ENCODE measurements at regions not wholly inside any gene's neighbourhood (a gene's known extent, or its start where the extent isn't known, plus 50 kb on each side); places are given as distances from the start of the nearest gene placed in this dataset.

GRCh38 chr5:101068298-101068697 is 165.2 kb upstream of the ST8SIA4 start:
- Histone ChIP-seq H3K36me3 (replicated peaks; ENCODE audit: low read depth, low read length) (no peaks in the 10 kb centered on the region), H4K20me1 (ENCODE audit: insufficient read depth, low read length) (no peaks in the 10 kb centered on the region), H3K27me3 (ENCODE audit: low read depth, low read length) (no peaks in the 10 kb centered on the region), H3K9ac (ENCODE audit: low read length) (no peak overlapping the region), H3K27ac (ENCODE audit: low read length) (no peak overlapping the region), H2AFZ (ENCODE audit: low read depth, low read length) (no peak overlapping the region), H3K79me2 (ENCODE audit: low read length) (no peaks in the 10 kb centered on the region), H3K4me3 (ENCODE audit: low read length) (no peak overlapping the region), H3K4me1 (ENCODE audit: low read length) (no peaks in the 10 kb centered on the region), H3K9me3 (ENCODE audit: insufficient read depth, low read length) (no peaks in the 10 kb centered on the region), H3K4me2 (ENCODE audit: low read length) (no peak overlapping the region)
- no peak for TF ChIP-seq CTCF (IDR thresholded peaks at IDR 0.05; ENCODE audit: low read depth, low read length)
- TF ChIP-seq EZH2phosphoT487 (IDR thresholded peaks at IDR 0.05; ENCODE audit: low read depth): no peak

GRCh38 chr5:101067429-101067828 is 164.3 kb upstream of the ST8SIA4 start:
- no peak overlapping the region for H3K4me3 ChIP-seq (ENCODE audit: low read length)
- no peak overlapping the region for H3K9ac ChIP-seq (ENCODE audit: low read length)
- no peaks in the 10 kb centered on the region for H4K20me1 ChIP-seq (ENCODE audit: insufficient read depth, low read length)
- H3K27ac ChIP-seq (ENCODE audit: low read length): no peak overlapping the region
- TF ChIP-seq EZH2phosphoT487 (IDR thresholded peaks at IDR 0.05; ENCODE audit: low read depth): no peak
- TF ChIP-seq CTCF (IDR thresholded peaks at IDR 0.05; ENCODE audit: low read depth, low read length): no peak
- H2AFZ ChIP-seq (ENCODE audit: low read depth, low read length): no peak overlapping the region
- no peaks in the 10 kb centered on the region for H3K27me3 ChIP-seq (ENCODE audit: low read depth, low read length)
- H3K79me2 ChIP-seq (ENCODE audit: low read length): no peaks in the 10 kb centered on the region
- H3K9me3 ChIP-seq (ENCODE audit: insufficient read depth, low read length): no peaks in the 10 kb centered on the region
- no peaks in the 10 kb centered on the region for H3K4me1 ChIP-seq (ENCODE audit: low read length)
- no peak overlapping the region for H3K4me2 ChIP-seq (ENCODE audit: low read length)
- H3K36me3 ChIP-seq (replicated peaks; ENCODE audit: low read depth, low read length): no peaks in the 10 kb centered on the region

GRCh38 chr5:101062902-101063301 is 159.8 kb upstream of the ST8SIA4 start:
- no peaks in the 10 kb centered on the region for H3K9me3 ChIP-seq (ENCODE audit: insufficient read depth, low read length)
- H3K4me1 ChIP-seq (ENCODE audit: low read length): no peaks in the 10 kb centered on the region
- no peak overlapping the region for H2AFZ ChIP-seq (ENCODE audit: low read depth, low read length)
- no peak overlapping the region for H3K27ac ChIP-seq (ENCODE audit: low read length)
- no peaks in the 10 kb centered on the region for H3K79me2 ChIP-seq (ENCODE audit: low read length)
- no peak overlapping the region for H3K4me2 ChIP-seq (ENCODE audit: low read length)
- H3K36me3 ChIP-seq (replicated peaks; ENCODE audit: low read depth, low read length): no peaks in the 10 kb centered on the region
- no peak overlapping the region for H3K9ac ChIP-seq (ENCODE audit: low read length)
- TF ChIP-seq EZH2phosphoT487 (IDR thresholded peaks at IDR 0.05; ENCODE audit: low read depth) (no peak), CTCF (IDR thresholded peaks at IDR 0.05; ENCODE audit: low read depth, low read length) (no peak)
- H3K27me3 ChIP-seq (ENCODE audit: low read depth, low read length): no peaks in the 10 kb centered on the region
- no peak overlapping the region for H3K4me3 ChIP-seq (ENCODE audit: low read length)
- no peaks in the 10 kb centered on the region for H4K20me1 ChIP-seq (ENCODE audit: insufficient read depth, low read length)

GRCh38 chr5:101047181-101047580 is 144.1 kb upstream of the ST8SIA4 start:
- no peaks in the 10 kb centered on the region for H3K27me3 ChIP-seq (ENCODE audit: low read depth, low read length)
- no peak overlapping the region for H3K4me3 ChIP-seq (ENCODE audit: low read length)
- no peaks in the 10 kb centered on the region for H3K36me3 ChIP-seq (replicated peaks; ENCODE audit: low read depth, low read length)
- TF ChIP-seq CTCF (IDR thresholded peaks at IDR 0.05; ENCODE audit: low read depth, low read length) (no peak), EZH2phosphoT487 (IDR thresholded peaks at IDR 0.05; ENCODE audit: low read depth) (no peak)
- H3K4me2 ChIP-seq (ENCODE audit: low read length): no peak overlapping the region
- H4K20me1 ChIP-seq (ENCODE audit: insufficient read depth, low read length): no peaks in the 10 kb centered on the region
- H2AFZ ChIP-seq (ENCODE audit: low read depth, low read length): no peak overlapping the region
- no peaks in the 10 kb centered on the region for H3K4me1 ChIP-seq (ENCODE audit: low read length)
- H3K79me2 ChIP-seq (ENCODE audit: low read length): no peaks in the 10 kb centered on the region
- H3K9me3 ChIP-seq (ENCODE audit: insufficient read depth, low read length): no peaks in the 10 kb centered on the region
- H3K27ac ChIP-seq (ENCODE audit: low read length): no peak overlapping the region
- H3K9ac ChIP-seq (ENCODE audit: low read length): no peak overlapping the region

Measured in OCI-LY3 (cell line).